ENCODE measurements at regions not wholly inside any gene's neighbourhood (a gene's known extent, or its start where the extent isn't known, plus 50 kb on each side); places are given as distances from the start of the nearest gene placed in this dataset.

GRCh38 chr6:153702671-153703070 is 336.4 kb upstream of the OPRM1 start:
- Histone ChIP-seq H3K23me2 (ENCODE audit: insufficient read length, low read depth, low read length, poor library complexity, severe bottlenecking) (no peaks in the 10 kb centered on the region), H2AFZ (ENCODE audit: low read length) (no peak overlapping the region), H4K20me1 (ENCODE audit: control insufficient read depth, insufficient read depth, insufficient read length) (no peaks in the 10 kb centered on the region), H3K27me3 (ENCODE audit: insufficient read depth, low read length) (no peaks in the 10 kb centered on the region), H3K79me2 (ENCODE audit: insufficient read depth, low read length) (no peaks in the 10 kb centered on the region), H2BK5ac (ENCODE audit: insufficient read length, low read length) (no peak overlapping the region), H3K4me1 (ENCODE audit: insufficient read depth, low read length) (no peaks in the 10 kb centered on the region), H2AK5ac (ENCODE audit: insufficient read length, low read length) (no peak overlapping the region), H2BK15ac (ENCODE audit: low read depth, low read length) (no peak overlapping the region), H3K9me3 (ENCODE audit: control insufficient read depth, low read depth, low read length) (no peaks in the 10 kb centered on the region), H3K4me2 (ENCODE audit: insufficient read depth, insufficient read length, low read length) (no peak overlapping the region), H3K27ac (ENCODE audit: insufficient read length, low read depth, low read length) (no peak overlapping the region), H3T11ph (ENCODE audit: low read length) (no peak overlapping the region), H3K14ac (ENCODE audit: insufficient read depth, low read length) (no peak overlapping the region), H3K56ac (ENCODE audit: insufficient read length, low read depth, low read length) (no peak overlapping the region), H3K79me1 (ENCODE audit: insufficient read depth, low read depth, low read length, poor library complexity, severe bottlenecking) (no peaks in the 10 kb centered on the region), H2BK20ac (ENCODE audit: low read depth, low read length, poor library complexity, severe bottlenecking) (no peak overlapping the region), H4K8ac (replicated peaks; ENCODE audit: insufficient read length, low read depth, low read length) (no peak overlapping the region), H3K23ac (ENCODE audit: insufficient read length, low read depth, low read length) (no peak overlapping the region), H4K91ac (ENCODE audit: insufficient read length, low read depth, low read length) (no peak overlapping the region), H3K4ac (ENCODE audit: low read depth, low read length) (no peak overlapping the region), H2BK120ac (ENCODE audit: low read depth, low read length, poor library complexity, severe bottlenecking) (no peak overlapping the region), H4K5ac (ENCODE audit: insufficient read length, low read depth, low read length) (no peak overlapping the region), H2BK12ac (ENCODE audit: insufficient read length, low read depth, low read length) (no peak overlapping the region), H3K9ac (ENCODE audit: extremely low read depth, insufficient read length, low read length) (no peak overlapping the region), H3K18ac (ENCODE audit: insufficient read length, low read depth, low read length) (no peak overlapping the region)
- no peak for DNase-seq
- Mint-ChIP-seq H3K9me3 (peaks cover 12 to 17% of the 10 kb centered on the region in 2 experiments; a peak in 4 of 5 replicates), H3K36me3 (ENCODE audit: insufficient read depth in 1 of 3, low read depth in 3 of 3) (peaks cover 0 to 4% (median 0%) of the 10 kb centered on the region in 3 experiments; a peak in 1 of 7 replicates), H3K27me3 (ENCODE audit: low read depth) (no peaks in the 10 kb centered on the region), H3K4me3 (no peak overlapping the region), H3K4me1 (peaks cover 0 to 6% of the 10 kb centered on the region in 2 experiments; a peak in 1 of 4 replicates), H3K27ac (no peak overlapping the region)
- TF ChIP-seq, protein P1, sequence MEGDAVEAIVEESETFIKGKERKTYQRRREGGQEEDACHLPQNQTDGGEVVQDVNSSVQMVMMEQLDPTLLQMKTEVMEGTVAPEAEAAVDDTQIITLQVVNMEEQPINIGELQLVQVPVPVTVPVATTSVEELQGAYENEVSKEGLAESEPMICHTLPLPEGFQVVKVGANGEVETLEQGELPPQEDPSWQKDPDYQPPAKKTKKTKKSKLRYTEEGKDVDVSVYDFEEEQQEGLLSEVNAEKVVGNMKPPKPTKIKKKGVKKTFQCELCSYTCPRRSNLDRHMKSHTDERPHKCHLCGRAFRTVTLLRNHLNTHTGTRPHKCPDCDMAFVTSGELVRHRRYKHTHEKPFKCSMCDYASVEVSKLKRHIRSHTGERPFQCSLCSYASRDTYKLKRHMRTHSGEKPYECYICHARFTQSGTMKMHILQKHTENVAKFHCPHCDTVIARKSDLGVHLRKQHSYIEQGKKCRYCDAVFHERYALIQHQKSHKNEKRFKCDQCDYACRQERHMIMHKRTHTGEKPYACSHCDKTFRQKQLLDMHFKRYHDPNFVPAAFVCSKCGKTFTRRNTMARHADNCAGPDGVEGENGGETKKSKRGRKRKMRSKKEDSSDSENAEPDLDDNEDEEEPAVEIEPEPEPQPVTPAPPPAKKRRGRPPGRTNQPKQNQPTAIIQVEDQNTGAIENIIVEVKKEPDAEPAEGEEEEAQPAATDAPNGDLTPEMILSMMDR (conservative IDR thresholded peaks at IDR 0.05), result no peak
- no CpG with 5 or more reads among the region's 2 CpGs for WGBS (ENCODE audit: extremely low coverage, insufficient read length, low lambda C conversion rate)
